ENCODE measurements at regions not wholly inside any gene's neighbourhood (a gene's known extent, or its start where the extent isn't known, plus 50 kb on each side); places are given as distances from the start of the nearest gene placed in this dataset.

GRCh38 chr1:60584371-60584770 lies 498.0 kb upstream of the NFIA start:
- no peak for TF ChIP-seq CTCF (IDR thresholded peaks at IDR 0.05)
- no peak for TF ChIP-seq POLR2A (IDR thresholded peaks at IDR 0.05)
- WGBS, 2 donors: 37 to 48% methylated on average over 2 of the region's 2 CpGs
- no peak for DNase-seq (ENCODE audit: low spot score in 2 of 2)
- intact Hi-C loops (cut with DNase I; ENCODE audit: low total_unique reads): no loop called here
- no peak overlapping the region for H3K4me3 ChIP-seq (ENCODE audit: low read depth, poor library complexity, severe bottlenecking)

GRCh38 chr1:60583696-60584095 lies 498.7 kb upstream of the NFIA start:
- no peak for DNase-seq (ENCODE audit: low spot score in 2 of 2)
- TF ChIP-seq POLR2A (IDR thresholded peaks at IDR 0.05) (no peak), CTCF (IDR thresholded peaks at IDR 0.05) (no peak)
- 97 to 98% methylated on average over 3 of the region's 3 CpGs for WGBS, 2 donors
- intact Hi-C loops (cut with DNase I; ENCODE audit: low total_unique reads): no loop called here
- no peak overlapping the region for H3K4me3 ChIP-seq (ENCODE audit: low read depth, poor library complexity, severe bottlenecking)

- intact Hi-C loops (cut with DNase I; ENCODE audit: low total_unique reads): no loop called here
- H3K4me3 ChIP-seq (ENCODE audit: low read depth, poor library complexity, severe bottlenecking): no peak overlapping the region
- no peak for TF ChIP-seq POLR2A (IDR thresholded peaks at IDR 0.05)
- no peak for TF ChIP-seq CTCF (IDR thresholded peaks at IDR 0.05)
- 84 to 90% methylated on average over 7 of the region's 7 CpGs for WGBS, 2 donors
- DNase-seq (ENCODE audit: low spot score in 2 of 2): no peak
These were observed 500.7 kb upstream of the NFIA start for GRCh38 chr1:60581455-60582220.

- no peak overlapping the region for H3K4me3 ChIP-seq (ENCODE audit: low read depth, poor library complexity, severe bottlenecking)
- intact Hi-C loops (cut with DNase I; ENCODE audit: low total_unique reads): no loop called here
- 90% methylated on average over 2 of the region's 2 CpGs for WGBS, 2 donors
- TF ChIP-seq CTCF (IDR thresholded peaks at IDR 0.05): no peak
- TF ChIP-seq POLR2A (IDR thresholded peaks at IDR 0.05): no peak
- DNase-seq (ENCODE audit: low spot score in 2 of 2): no peak
These were observed 503.5 kb upstream of the C1orf87 start for GRCh38 chr1:60577029-60577428.

- no peak for TF ChIP-seq CTCF (IDR thresholded peaks at IDR 0.05)
- TF ChIP-seq POLR2A (IDR thresholded peaks at IDR 0.05): no peak
- intact Hi-C loops (cut with DNase I; ENCODE audit: low total_unique reads): no loop called here
- DNase-seq (ENCODE audit: low spot score in 2 of 2): no peak
- no peak overlapping the region for H3K4me3 ChIP-seq (ENCODE audit: low read depth, poor library complexity, severe bottlenecking)
- WGBS, 2 donors: 83 to 96% methylated on average over 2 of the region's 2 CpGs
These were observed 501.9 kb upstream of the C1orf87 start for GRCh38 chr1:60575326-60575977.

Data from lower leg skin (tissue), 4 donors.